B cell (primary cell): ENCODE measurements at regions not wholly inside any gene's neighbourhood (a gene's known extent, or its start where the extent isn't known, plus 50 kb on each side); places are given as distances from the start of the nearest gene placed in this dataset.

Experiments
- EZH2 ChIP-seq: IDR thresholded peaks from 2 replicates; pipeline ENCODE4 v1.6.1; 2012; ENCODE audit warnings: borderline replicate concordance, low read depth, mild to moderate bottlenecking, moderate library complexity, low read length; ENCODE audit not compliant: insufficient read depth, poor library complexity, severe bottlenecking
- TF ChIP-seq, protein P1 (sequence below): fragments of 200-600 bp; IDR thresholded peaks from one replicate; pipeline ENCODE4 v1.8.0; 2022; ENCODE audit warnings: antibody characterized with exemption, mild to moderate bottlenecking

GRCh38 chr5:173397516-173397915 is 69.3 kb upstream of the STC2 start:
- TF ChIP-seq, protein P1, sequence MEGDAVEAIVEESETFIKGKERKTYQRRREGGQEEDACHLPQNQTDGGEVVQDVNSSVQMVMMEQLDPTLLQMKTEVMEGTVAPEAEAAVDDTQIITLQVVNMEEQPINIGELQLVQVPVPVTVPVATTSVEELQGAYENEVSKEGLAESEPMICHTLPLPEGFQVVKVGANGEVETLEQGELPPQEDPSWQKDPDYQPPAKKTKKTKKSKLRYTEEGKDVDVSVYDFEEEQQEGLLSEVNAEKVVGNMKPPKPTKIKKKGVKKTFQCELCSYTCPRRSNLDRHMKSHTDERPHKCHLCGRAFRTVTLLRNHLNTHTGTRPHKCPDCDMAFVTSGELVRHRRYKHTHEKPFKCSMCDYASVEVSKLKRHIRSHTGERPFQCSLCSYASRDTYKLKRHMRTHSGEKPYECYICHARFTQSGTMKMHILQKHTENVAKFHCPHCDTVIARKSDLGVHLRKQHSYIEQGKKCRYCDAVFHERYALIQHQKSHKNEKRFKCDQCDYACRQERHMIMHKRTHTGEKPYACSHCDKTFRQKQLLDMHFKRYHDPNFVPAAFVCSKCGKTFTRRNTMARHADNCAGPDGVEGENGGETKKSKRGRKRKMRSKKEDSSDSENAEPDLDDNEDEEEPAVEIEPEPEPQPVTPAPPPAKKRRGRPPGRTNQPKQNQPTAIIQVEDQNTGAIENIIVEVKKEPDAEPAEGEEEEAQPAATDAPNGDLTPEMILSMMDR = no peak
- no peak for TF ChIP-seq EZH2
